Vagina (tissue), 2 donors: ENCODE measurements at regions not wholly inside any gene's neighbourhood (a gene's known extent, or its start where the extent isn't known, plus 50 kb on each side); places are given as distances from the start of the nearest gene placed in this dataset.

Experiments used
- CTCF ChIP-seq, 3 experiments: fragments of 450-650 bp in 2 of 3; fragments of 200-600 bp in 1 of 3; sonication (generic) in 1 of 3; IDR thresholded peaks; one replicate each; pipeline ENCODE4 v1.5.1; 2017 to 2019; ENCODE audit warnings: antibody characterized with exemption in 3 of 3, mild to moderate bottlenecking in 2 of 3, moderate library complexity in 2 of 3
- POLR2A ChIP-seq, 2 donors: fragments of 450-650 bp; IDR thresholded peaks; one replicate each; pipeline ENCODE4 v1.6.1; 2017; ENCODE audit warnings: antibody characterized with exemption in 2 of 2, mild to moderate bottlenecking in 2 of 2, moderate library complexity in 2 of 2

DNA sequence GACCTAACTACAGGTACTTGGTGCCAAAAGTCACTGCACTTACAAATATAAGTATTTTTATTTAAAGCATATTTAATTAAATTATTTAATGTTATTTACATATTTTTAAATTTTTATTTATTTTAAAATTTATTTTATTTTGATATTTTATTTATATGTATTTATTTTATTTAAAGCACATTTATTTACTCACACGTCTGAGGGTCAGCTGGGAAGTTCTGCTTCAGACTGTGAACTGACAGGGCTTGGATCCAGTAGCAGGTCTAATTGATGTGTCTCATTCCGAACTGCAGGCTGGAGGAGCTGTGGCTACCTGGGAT, 392.5 kb downstream of the GBA3 start:
- TF ChIP-seq CTCF (IDR thresholded peaks at IDR 0.05), result no peak
- TF ChIP-seq POLR2A (IDR thresholded peaks at IDR 0.05), result no peak
